ENCODE measurements at regions not wholly inside any gene's neighbourhood (a gene's known extent, or its start where the extent isn't known, plus 50 kb on each side); places are given as distances from the start of the nearest gene placed in this dataset.

DNA sequence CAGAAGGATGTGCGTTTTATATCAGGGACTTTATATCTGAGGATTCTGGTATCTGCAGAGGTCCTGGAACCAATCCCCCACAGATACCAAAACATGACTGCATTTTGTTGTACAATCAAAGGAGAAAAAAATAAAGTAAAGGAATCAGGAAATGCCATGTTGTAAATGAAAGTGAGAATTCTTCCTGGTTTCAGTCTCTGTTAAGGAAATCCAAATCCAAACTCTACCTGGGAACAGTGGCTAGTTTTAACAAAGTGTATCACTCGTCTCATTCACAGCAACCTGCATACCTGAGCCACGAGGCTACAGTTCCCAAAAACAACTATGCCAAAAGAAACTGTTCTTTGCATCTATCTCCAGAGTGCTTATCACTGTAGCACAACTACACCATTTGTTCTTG is 77.3 kb upstream of the ATF3 start:
- DNase-seq (ENCODE audit: low spot score) = no peak
- TF ChIP-seq, protein P1, sequence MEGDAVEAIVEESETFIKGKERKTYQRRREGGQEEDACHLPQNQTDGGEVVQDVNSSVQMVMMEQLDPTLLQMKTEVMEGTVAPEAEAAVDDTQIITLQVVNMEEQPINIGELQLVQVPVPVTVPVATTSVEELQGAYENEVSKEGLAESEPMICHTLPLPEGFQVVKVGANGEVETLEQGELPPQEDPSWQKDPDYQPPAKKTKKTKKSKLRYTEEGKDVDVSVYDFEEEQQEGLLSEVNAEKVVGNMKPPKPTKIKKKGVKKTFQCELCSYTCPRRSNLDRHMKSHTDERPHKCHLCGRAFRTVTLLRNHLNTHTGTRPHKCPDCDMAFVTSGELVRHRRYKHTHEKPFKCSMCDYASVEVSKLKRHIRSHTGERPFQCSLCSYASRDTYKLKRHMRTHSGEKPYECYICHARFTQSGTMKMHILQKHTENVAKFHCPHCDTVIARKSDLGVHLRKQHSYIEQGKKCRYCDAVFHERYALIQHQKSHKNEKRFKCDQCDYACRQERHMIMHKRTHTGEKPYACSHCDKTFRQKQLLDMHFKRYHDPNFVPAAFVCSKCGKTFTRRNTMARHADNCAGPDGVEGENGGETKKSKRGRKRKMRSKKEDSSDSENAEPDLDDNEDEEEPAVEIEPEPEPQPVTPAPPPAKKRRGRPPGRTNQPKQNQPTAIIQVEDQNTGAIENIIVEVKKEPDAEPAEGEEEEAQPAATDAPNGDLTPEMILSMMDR (conservative IDR thresholded peaks at IDR 0.05; ENCODE audit: low read depth) = no peak

DNA sequence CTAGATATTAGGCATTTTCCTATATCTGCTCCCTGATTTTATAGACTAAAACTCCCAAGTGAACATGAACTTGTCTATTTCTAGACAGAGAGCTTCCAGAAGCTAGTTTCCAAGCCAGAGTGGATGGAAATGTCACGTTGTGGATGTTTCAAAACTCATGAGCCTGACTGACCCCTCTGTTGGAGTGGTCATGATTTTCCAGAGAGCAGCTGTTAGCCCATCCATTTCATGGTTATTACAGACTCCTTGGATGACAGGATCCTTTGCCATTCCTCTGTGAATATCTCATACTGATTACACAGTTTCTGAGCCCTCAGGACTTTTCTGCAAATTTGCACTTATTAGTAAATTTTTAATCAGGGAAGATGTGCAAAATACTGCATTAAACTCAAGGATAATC is 76.8 kb upstream of the ATF3 start:
- ChIA-PET CTCF (no interaction called here), POLR2A (ENCODE audit: low non-redundant PET) (no interaction called here)
- TF ChIP-seq, protein P1 (conservative IDR thresholded peaks at IDR 0.05; ENCODE audit: low read depth) = no peak
- no peak overlapping the region for H3K27ac ChIP-seq
- DNase-seq (ENCODE audit: low spot score) = no peak

More for the DNA sequence above, 77.3 kb upstream of the ATF3 start:
- H3K27ac ChIP-seq = no peak overlapping the region
- POLR2A ChIA-PET (ENCODE audit: low non-redundant PET) = no interaction called here
- CTCF ChIA-PET = no interaction called here

DNA sequence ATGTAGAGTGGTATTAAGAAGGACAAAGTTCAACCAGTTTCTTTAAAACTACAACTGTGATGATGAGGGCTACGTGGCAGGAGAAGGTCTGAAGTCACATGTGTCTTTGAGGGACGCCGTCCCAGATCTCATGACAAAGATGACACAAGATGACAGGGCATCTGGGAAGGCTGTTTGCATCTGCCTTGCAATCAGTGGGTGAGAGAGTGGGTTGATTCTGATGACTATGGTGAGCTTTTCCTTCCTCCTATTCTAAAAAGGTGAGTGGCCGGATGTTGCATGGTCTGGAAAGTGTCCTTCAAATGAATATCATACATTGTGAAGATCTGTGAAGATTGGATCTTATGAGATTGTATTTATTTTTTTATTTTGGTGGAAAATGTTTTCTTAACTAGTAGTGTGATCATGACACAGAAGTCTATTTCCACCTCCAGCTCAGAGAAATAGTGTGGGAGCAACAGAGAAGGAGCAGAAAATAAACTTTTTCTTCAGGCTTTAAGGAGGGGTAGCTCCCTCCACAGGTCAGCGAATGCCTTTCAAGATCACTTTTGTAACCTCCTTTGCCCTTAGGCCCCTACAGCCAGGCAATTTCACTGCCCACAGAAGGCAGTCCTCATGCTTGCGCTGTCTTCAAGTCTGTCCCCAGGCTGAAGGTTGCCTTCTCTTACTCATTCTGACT is 76.0 kb upstream of the ATF3 start:
- TF ChIP-seq, protein P1 (conservative IDR thresholded peaks at IDR 0.05; ENCODE audit: low read depth) = no peak
- no peak for DNase-seq (ENCODE audit: low spot score)
- no peak overlapping the region for H3K27ac ChIP-seq
- ChIA-PET POLR2A (ENCODE audit: low non-redundant PET) (no interaction called here), CTCF (no interaction called here)

DNA sequence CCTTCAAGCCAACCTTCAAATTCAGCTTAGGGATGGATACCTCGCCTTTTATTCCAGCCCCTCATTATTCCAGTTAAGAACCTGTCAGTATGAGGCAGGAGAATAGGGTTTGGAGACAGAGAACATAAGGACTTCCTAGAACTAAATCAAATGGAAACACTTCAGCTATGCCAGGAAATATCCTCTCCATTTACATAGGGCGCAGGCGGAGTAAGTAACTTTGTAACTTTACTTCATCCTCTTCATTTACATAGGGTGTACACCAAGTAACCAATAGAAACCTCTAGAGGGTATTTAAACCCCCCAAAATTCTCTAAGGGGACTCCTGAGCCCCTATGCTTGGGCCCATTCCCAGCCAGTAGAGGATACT is 75.4 kb upstream of the ATF3 start:
- ChIA-PET POLR2A (ENCODE audit: low non-redundant PET) (no interaction called here), CTCF (no interaction called here)
- DNase-seq (ENCODE audit: low spot score) = no peak
- no peak overlapping the region for H3K27ac ChIP-seq
- TF ChIP-seq, protein P1 (conservative IDR thresholded peaks at IDR 0.05; ENCODE audit: low read depth) = no peak

DNA sequence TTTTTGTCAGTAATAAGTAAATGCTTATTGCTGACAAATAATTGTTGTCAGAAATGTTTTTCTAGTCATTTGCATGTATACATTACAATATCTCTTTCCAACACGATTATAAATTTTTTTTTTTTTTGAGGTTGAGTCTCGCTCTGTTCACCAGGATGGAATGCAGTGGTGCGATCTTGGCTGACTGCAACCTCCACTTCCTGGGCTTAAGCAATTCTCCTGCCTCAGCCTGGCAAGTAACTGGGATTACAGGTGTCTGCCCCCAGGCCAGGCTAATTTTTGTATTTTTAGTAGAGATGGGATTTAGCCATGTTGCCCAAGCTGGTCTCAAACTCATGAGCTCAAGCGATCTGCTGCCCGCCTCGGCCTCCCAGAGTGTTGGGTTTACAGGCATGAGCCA is 72.0 kb upstream of the ATF3 start:
- CTCF ChIA-PET = interaction anchor here (0.6 kb wide), 1 partner anchor 14 kb away, joined by 6 read pairs; no protein-coding TSS in a partner anchor
- POLR2A ChIA-PET (ENCODE audit: low non-redundant PET) = no interaction called here
- H3K27ac ChIP-seq = no peak overlapping the region
- TF ChIP-seq, protein P1 (conservative IDR thresholded peaks at IDR 0.05; ENCODE audit: low read depth) = no peak
- no peak for DNase-seq (ENCODE audit: low spot score)

DNA sequence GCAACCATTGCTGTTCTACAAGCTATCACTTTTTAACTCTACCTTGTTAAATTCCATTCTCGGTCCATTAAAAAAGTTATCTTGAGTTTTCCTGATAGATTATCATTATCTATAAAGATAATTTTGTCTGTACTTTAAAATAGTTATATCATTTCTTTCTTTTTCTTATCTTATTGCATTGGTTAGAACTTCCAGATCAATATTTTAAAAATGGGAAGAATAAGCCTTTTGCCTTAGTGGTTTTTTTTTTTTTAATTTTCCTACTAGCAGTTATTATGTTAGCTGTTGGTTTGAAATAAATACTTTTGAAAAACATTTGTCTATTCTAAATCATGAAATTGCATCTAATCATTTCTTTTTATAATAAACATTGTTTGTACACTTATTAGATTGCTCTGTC is 71.0 kb upstream of the ATF3 start:
- CTCF ChIA-PET = interaction anchor here (0.6 to 1.2 kb wide), 3 partner anchors 24 to 1845 kb away, joined by 3 to 4 read pairs (median 3); no protein-coding TSS in a partner anchor
- no peak for DNase-seq (ENCODE audit: low spot score)
- POLR2A ChIA-PET (ENCODE audit: low non-redundant PET) = no interaction called here
- no peak overlapping the region for H3K27ac ChIP-seq
- TF ChIP-seq, protein P1 (conservative IDR thresholded peaks at IDR 0.05; ENCODE audit: low read depth) = no peak

Measured in RWPE1 (cell line).